Endodermal cell (in vitro differentiated cells): ENCODE measurements at regions not wholly inside any gene's neighbourhood (a gene's known extent, or its start where the extent isn't known, plus 50 kb on each side); places are given as distances from the start of the nearest gene placed in this dataset.

ENCODE experiments used
- DNase-seq: peaks from one replicate; pipeline ENCODE4 v3.0.0-alpha.2; 2017
- H3K27ac ChIP-seq: 2 replicates; pipeline ENCODE4 v1.5.1; 2013; ENCODE audit warnings: mild to moderate bottlenecking, low read depth, low read length, moderate library complexity
- H3K27me3 ChIP-seq: 2 replicates; pipeline ENCODE4 v1.6.1; 2013; ENCODE audit warnings: mild to moderate bottlenecking, low read length, moderate library complexity; ENCODE audit not compliant: insufficient read depth, control insufficient read depth, poor library complexity, severe bottlenecking
- H3K36me3 ChIP-seq: 2 replicates; pipeline ENCODE4 v1.7.0; 2013; ENCODE audit warnings: mild to moderate bottlenecking, low read length, moderate library complexity; ENCODE audit not compliant: control insufficient read depth, insufficient read depth
- H3K4me1 ChIP-seq: one replicate; pipeline ENCODE4 v1.7.0; 2013; ENCODE audit warnings: low read length; ENCODE audit not compliant: control insufficient read depth, insufficient read depth
- H3K4me3 ChIP-seq: 2 replicates; pipeline ENCODE4 v1.5.1; 2013; ENCODE audit warnings: mild to moderate bottlenecking, low read length, moderate library complexity
- H3K9ac ChIP-seq: 2 replicates; pipeline ENCODE4 v1.6.1; 2013; ENCODE audit warnings: mild to moderate bottlenecking, low read length, moderate library complexity; ENCODE audit not compliant: poor library complexity, severe bottlenecking; ENCODE audit errors: extremely low read depth
- H3K9me3 ChIP-seq: 2 replicates; pipeline ENCODE4 v1.6.1; 2013; ENCODE audit warnings: mild to moderate bottlenecking, low read length, moderate library complexity; ENCODE audit not compliant: control insufficient read depth
- H3K27ac Mint-ChIP-seq: 2 replicates; pipeline ENCODE4 v1.8.0; 2020; ENCODE audit warnings: mixed read lengths
- H3K27me3 Mint-ChIP-seq: 2 replicates; pipeline ENCODE4 v1.8.0; 2021; ENCODE audit warnings: mild to moderate bottlenecking, mixed read lengths; ENCODE audit not compliant: insufficient read depth
- H3K36me3 Mint-ChIP-seq: 2 replicates; pipeline ENCODE4 v1.8.0; 2020; ENCODE audit warnings: low read depth, mixed read lengths
- H3K4me1 Mint-ChIP-seq: 2 replicates; pipeline ENCODE4 v1.8.0; 2020; ENCODE audit warnings: mixed read lengths
- H3K4me3 Mint-ChIP-seq: 2 replicates; pipeline ENCODE4 v1.8.0; 2020; ENCODE audit warnings: mild to moderate bottlenecking, moderate library complexity, mixed read lengths
- H3K9me3 Mint-ChIP-seq: 2 replicates; pipeline ENCODE4 v1.8.0; 2020; ENCODE audit warnings: mild to moderate bottlenecking, mixed read lengths
- CTCF ChIP-seq: fragments of 200-600 bp; sonication (generic); conservative IDR thresholded peaks from 2 replicates; pipeline ENCODE4 v1.5.0; 2021; ENCODE audit warnings: antibody characterized with exemption, mild to moderate bottlenecking
- WGBS, 2 experiments: methylation state at CpG; one replicate each; pipeline versions ENCODE4 v1.1.5 to v1.1.7; 2013; ENCODE audit warnings: missing lambda C conversion rate in 2 of 2, mixed read lengths in 1 of 2; ENCODE audit not compliant: insufficient coverage in 1 of 2, insufficient read length in 1 of 2; 5-methylcytosine and 5-hydroxymethylcytosine counted together

GRCh38 chr15:35784745-35785144, 238.8 kb upstream of the DPH6 start:
- H3K27me3 Mint-ChIP-seq, result no peaks in the 10 kb centered on the region
- H3K4me3 Mint-ChIP-seq, result no peak overlapping the region
- no peaks in the 10 kb centered on the region for H3K9me3 ChIP-seq
- H3K36me3 ChIP-seq, result no peaks in the 10 kb centered on the region
- 67% methylated on average over 2 of the region's 2 CpGs; no CpG with 5 or more reads in 1 of the 2 experiments for WGBS, 2 experiments
- H3K27ac ChIP-seq, result no peak overlapping the region
- no peaks in the 10 kb centered on the region for H3K9me3 Mint-ChIP-seq
- no peak overlapping the region for H3K9ac ChIP-seq
- no peak for TF ChIP-seq CTCF
- no peaks in the 10 kb centered on the region for H3K27me3 ChIP-seq
- no peaks in the 10 kb centered on the region for H3K4me1 ChIP-seq
- no peak overlapping the region for H3K27ac Mint-ChIP-seq
- H3K36me3 Mint-ChIP-seq, result no peaks in the 10 kb centered on the region
- H3K4me1 Mint-ChIP-seq, result no peaks in the 10 kb centered on the region
- no peak overlapping the region for H3K4me3 ChIP-seq
- DNase-seq, result peak; percentile 60

- Histone ChIP-seq H3K27me3 (no peaks in the 10 kb centered on the region), H3K9ac (no peak overlapping the region), H3K27ac (no peak overlapping the region), H3K9me3 (no peaks in the 10 kb centered on the region), H3K4me3 (no peak overlapping the region), H3K36me3 (no peaks in the 10 kb centered on the region), H3K4me1 (no peaks in the 10 kb centered on the region)
- Mint-ChIP-seq H3K27me3 (no peaks in the 10 kb centered on the region), H3K36me3 (no peaks in the 10 kb centered on the region), H3K9me3 (no peaks in the 10 kb centered on the region), H3K4me3 (no peak overlapping the region), H3K27ac (no peak overlapping the region), H3K4me1 (no peaks in the 10 kb centered on the region)
- 88 to 92% methylated on average over 5 to 6 of the region's 6 CpGs for WGBS, 2 experiments
- no peak for DNase-seq
- no peak for TF ChIP-seq CTCF
These were observed 264.0 kb upstream of the DPH6 start for GRCh38 chr15:35810007-35810406.

GRCh38 chr15:35813573-35813972, 267.6 kb upstream of the DPH6 start:
- Histone ChIP-seq H3K27ac (no peak overlapping the region), H3K9me3 (no peaks in the 10 kb centered on the region), H3K4me1 (no peaks in the 10 kb centered on the region), H3K36me3 (no peaks in the 10 kb centered on the region), H3K4me3 (no peak overlapping the region), H3K9ac (no peak overlapping the region), H3K27me3 (no peaks in the 10 kb centered on the region)
- 85% methylated on average over 2 of the region's 2 CpGs; no CpG with 5 or more reads in 1 of the 2 experiments for WGBS, 2 experiments
- H3K9me3 Mint-ChIP-seq, result no peaks in the 10 kb centered on the region
- no peaks in the 10 kb centered on the region for H3K36me3 Mint-ChIP-seq
- no peak overlapping the region for H3K27ac Mint-ChIP-seq
- H3K4me3 Mint-ChIP-seq, result no peak overlapping the region
- no peak for TF ChIP-seq CTCF
- no peak for DNase-seq
- no peaks in the 10 kb centered on the region for H3K27me3 Mint-ChIP-seq
- no peaks in the 10 kb centered on the region for H3K4me1 Mint-ChIP-seq
